AG09319 (cell line): ENCODE measurements at regions not wholly inside any gene's neighbourhood (a gene's known extent, or its start where the extent isn't known, plus 50 kb on each side); places are given as distances from the start of the nearest gene placed in this dataset.
A peak's percentile ranks its signal among the peaks of the same experiment; 100 is the strongest.

Source experiments
- DNase-seq: peaks from one replicate; pipeline ENCODE4 v3.0.0-alpha.2; 2010; ENCODE audit warnings: low read depth; ENCODE audit errors: extremely low read depth
- CTCF ChIP-seq: IDR thresholded peaks from 2 replicates; pipeline ENCODE4 v1.5.1; 2011; ENCODE audit warnings: low read depth, mild to moderate bottlenecking, inconsistent platforms, low read length, moderate library complexity

DNA sequence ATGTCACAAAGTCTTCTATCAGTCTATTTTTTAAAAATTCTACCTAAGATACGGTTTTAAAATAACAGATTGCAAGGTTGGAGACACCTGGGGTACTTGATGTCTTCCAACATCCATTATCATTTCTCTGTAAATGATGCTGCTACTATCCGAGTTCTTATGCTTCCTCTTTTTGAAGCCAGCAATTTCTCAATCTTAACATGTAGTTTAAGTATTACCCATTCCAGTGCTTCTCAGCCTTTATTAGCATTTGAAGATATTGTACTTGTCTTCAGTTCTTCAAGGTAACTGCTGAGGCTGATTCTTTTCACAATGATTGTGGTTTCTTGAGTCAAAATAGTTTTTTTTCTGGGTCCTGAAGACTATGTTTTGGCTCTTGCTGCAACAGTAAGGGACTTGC is 96.4 kb upstream of the SELENOP start:
- no peak for TF ChIP-seq CTCF
- DNase-seq: no peak

DNA sequence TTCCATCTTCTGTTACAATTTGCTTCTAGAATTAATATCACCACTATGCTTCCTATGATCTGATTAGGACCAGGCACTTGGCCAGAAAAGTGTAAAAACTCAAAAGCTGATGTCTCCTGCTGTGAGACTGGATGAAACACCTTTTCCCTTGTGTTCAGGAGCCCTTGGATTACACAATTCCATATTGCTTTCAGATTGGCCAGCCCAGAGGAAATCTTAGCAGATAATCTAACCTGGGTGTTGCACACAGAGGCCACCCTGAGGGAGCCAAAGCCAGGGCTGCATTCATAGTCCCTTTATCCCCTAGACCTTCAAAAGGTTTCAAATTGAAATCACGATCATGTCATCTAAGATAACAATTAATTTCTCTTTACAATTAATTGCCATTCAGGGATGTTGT is 94.1 kb upstream of the SELENOP start:
- TF ChIP-seq CTCF: no peak
- no peak for DNase-seq

DNA sequence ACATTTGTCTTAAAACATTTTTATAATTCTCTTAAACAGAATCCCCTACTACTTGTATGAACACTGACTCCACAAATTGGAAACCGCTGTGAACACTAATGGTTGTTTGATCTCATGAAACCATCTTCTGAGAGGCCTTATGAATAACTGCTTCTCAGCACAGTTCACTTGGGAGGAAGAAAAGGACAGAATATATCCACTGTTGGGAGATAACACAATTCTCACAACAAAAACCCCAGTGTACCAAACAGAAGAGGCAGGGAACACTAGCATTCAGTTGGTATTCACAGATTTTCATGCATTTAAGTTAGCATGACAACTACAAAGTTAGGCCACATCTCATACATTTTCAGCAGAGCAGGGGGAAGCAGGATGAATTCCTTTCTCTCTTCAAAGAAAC is 89.0 kb upstream of the SELENOP start:
- TF ChIP-seq CTCF: no peak
- no peak for DNase-seq

DNA sequence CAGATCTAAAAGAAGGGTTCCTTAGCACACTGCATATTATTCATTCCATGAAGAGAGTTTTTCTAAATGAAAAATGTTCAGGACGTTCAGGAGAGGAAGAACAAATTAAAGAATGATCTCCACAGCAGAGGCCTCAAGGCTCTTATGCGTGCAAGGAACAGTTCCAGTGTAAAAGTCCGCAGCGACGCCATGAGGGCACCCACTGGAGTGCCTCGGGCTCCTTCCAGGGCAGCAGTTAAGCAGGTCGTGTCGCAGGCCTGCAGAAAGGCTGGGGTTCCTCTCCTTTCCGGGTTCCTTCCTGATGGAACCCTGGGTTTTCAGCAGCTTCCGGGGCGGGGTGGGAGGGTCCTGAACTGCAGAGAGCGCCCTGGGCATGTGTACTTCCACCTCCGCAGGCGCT is 87.1 kb upstream of the SELENOP start:
- no peak for TF ChIP-seq CTCF
- DNase-seq: no peak

- TF ChIP-seq CTCF: no peak
Observed at GRCh38 chr5:42896523-42896922, 84.8 kb upstream of the SELENOP start.

GRCh38 chr5:42894057-42894456 is 82.4 kb upstream of the SELENOP start:
- TF ChIP-seq CTCF: peak; percentile 15

More at GRCh38 chr5:42896523-42896922, 84.8 kb upstream of the SELENOP start:
- no peak for DNase-seq

DNA sequence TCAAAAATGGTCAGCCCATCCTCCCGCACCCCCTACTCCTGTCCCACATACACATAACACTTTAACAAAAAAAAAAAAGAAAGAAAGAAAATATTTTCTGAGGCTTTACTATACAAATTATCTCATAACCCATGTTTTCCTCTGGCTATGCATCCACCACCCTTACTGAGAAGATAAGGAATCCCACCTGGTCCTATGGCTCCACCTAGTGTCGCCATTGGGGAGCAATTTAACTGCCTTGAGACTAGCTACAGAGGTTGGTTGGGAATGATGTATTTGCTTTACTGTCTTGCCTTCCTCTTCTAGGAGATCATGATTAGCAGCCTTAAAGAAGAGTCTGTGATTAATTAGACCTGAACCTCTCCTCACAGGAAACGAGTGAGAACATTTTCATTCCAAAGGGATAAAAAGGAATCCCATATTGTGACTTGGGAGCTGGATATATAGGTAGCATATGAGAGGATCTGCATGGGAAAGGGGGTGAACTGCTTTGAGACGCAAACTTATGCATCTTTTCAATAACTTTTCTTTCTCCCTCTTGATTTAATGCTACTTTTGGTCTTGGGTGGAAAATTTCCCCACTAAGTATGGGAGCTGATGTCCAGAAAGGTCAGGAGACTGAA is 77.7 kb upstream of the SELENOP start:
- TF ChIP-seq CTCF: peak; percentile 95
- DNase-seq: peak; percentile 48

More at GRCh38 chr5:42894057-42894456, 82.4 kb upstream of the SELENOP start:
- DNase-seq: no peak
